HepG2 (cell line): ENCODE measurements at regions not wholly inside any gene's neighbourhood (a gene's known extent, or its start where the extent isn't known, plus 50 kb on each side); places are given as distances from the start of the nearest gene placed in this dataset.

Experiments used
- ATAC-seq: fragments of 200-7000 bp; cut with Tn5 transposase; 3 replicates; pipeline ENCODE4 v1.9.1; 2020; ENCODE audit warnings: mild to moderate bottlenecking, moderate library complexity
- BruUV-seq: library from RNA; stranded (reverse); fragments of 400-500 nt; replicated peaks from 2 replicates; lab custom pipeline; 2021; lab: Mats Ljungman, UMichigan
- CTCF ChIA-PET: fragments of 300-600 bp; formaldehyde crosslinking; extraction: SDS; loops from one replicate; lab custom pipeline; 2021; ENCODE audit warnings: low total read pairs, inconsistent platforms, low intra/inter-chr PET ratio; lab: Yijun Ruan, JAX
- POLR2A ChIA-PET: fragments of 350-600 bp; sonication (Branson Sonifier 250); formaldehyde crosslinking; loops from one replicate; lab custom pipeline; 2020; ENCODE audit warnings: antibody characterized with exemption, inconsistent platforms; lab: Yijun Ruan, JAX
- DNase-seq: peaks from one replicate; pipeline ENCODE4 v3.0.0-alpha.2; 2015; ENCODE audit warnings: low spot score
- FAIRE-seq: peaks from 3 replicates; lab custom pipeline; 2011; peaks lifted over from hg19 to GRCh38; lab: Jason Lieb, UNC
- H2AFZ ChIP-seq: one replicate; pipeline ENCODE4 v1.6.1; 2011; ENCODE audit warnings: low read length, inconsistent platforms
- H3K27ac ChIP-seq: fragments of 300-600 bp; 3 replicates; pipeline ENCODE4 v1.8.0; 2011; ENCODE audit warnings: mixed run types, mild to moderate bottlenecking, mixed read lengths, low read length, inconsistent platforms; ENCODE audit not compliant: insufficient read depth; ENCODE audit errors: extremely low read length
- H3K27me3 ChIP-seq, 2 experiments: fragments of 200-600 bp in 1 of 2; 2 replicates in 1 of 2; 3 replicates in 1 of 2; pipeline versions ENCODE4 v1.6.0 to v1.8.0; 2011; ENCODE audit warnings: low read length in 2 of 2, mild to moderate bottlenecking in 2 of 2, moderate library complexity in 2 of 2, inconsistent platforms in 1 of 2; ENCODE audit not compliant: insufficient read depth in 2 of 2, control insufficient read depth in 1 of 2
- H3K36me3 ChIP-seq, 2 experiments: fragments of 200-600 bp in 1 of 2; replicated peaks in 1 of 2; 2 replicates in 1 of 2; 3 replicates in 1 of 2; pipeline versions ENCODE4 v1.5.1 to v1.8.0; 2011; ENCODE audit warnings: low read length in 2 of 2, inconsistent platforms in 1 of 2; ENCODE audit not compliant: insufficient read depth in 2 of 2, control insufficient read depth in 1 of 2
- H3K4me1 ChIP-seq: 2 replicates; pipeline ENCODE4 v1.5.1; 2012; ENCODE audit warnings: low read length, inconsistent platforms; ENCODE audit not compliant: insufficient read depth
- H3K4me2 ChIP-seq: 2 replicates; pipeline ENCODE4 v1.6.0; 2011; ENCODE audit warnings: low read depth, low read length, inconsistent platforms
- H3K4me3 ChIP-seq, 3 experiments: fragments of 200-600 bp in 1 of 3; sonication (generic), shearing (Covaris generic) in 1 of 3; replicated peaks in 1 of 3; 2 replicates each; pipeline ENCODE4 v1.5.1; 2011 to 2016; ENCODE audit warnings: low read length in 3 of 3, inconsistent platforms in 2 of 3, low read depth in 2 of 3, mild to moderate bottlenecking in 2 of 3, control low read depth in 1 of 3, mixed read lengths in 1 of 3; ENCODE audit not compliant: insufficient read depth in 1 of 3
- H3K79me2 ChIP-seq: one replicate; pipeline ENCODE4 v1.6.1; 2011; ENCODE audit warnings: low read length, inconsistent platforms; ENCODE audit not compliant: insufficient read depth
- H3K9ac ChIP-seq: 2 replicates; pipeline ENCODE4 v1.6.0; 2011; ENCODE audit warnings: mild to moderate bottlenecking, low read depth, low read length, inconsistent platforms; ENCODE audit not compliant: insufficient read depth
- H3K9me3 ChIP-seq: 2 replicates; pipeline ENCODE4 v1.5.1; 2012; ENCODE audit warnings: mild to moderate bottlenecking, low read length
- H4K20me1 ChIP-seq: 2 replicates; pipeline ENCODE4 v1.6.0; 2011; ENCODE audit warnings: inconsistent platforms, mild to moderate bottlenecking, low read length, moderate library complexity; ENCODE audit not compliant: insufficient read depth
- CERS6 ChIP-seq: sonication (generic); formaldehyde crosslinking; IDR thresholded peaks from 2 replicates; pipeline ENCODE4 v1.5.0; 2020; ENCODE audit warnings: missing genetic modification reagents
- CTCF ChIP-seq: sonication (generic); formaldehyde crosslinking; IDR thresholded peaks from 2 replicates; pipeline ENCODE4 v1.5.0; 2020; ENCODE audit warnings: mild to moderate bottlenecking, missing genetic modification reagents, moderate library complexity
- MAFF ChIP-seq: IDR thresholded peaks from 2 replicates; pipeline ENCODE4 v1.6.1; 2011; ENCODE audit warnings: low read depth, low read length, improper control_type of control experiment
- MAFK ChIP-seq, 2 experiments: IDR thresholded peaks in 1 of 2; conservative IDR thresholded peaks in 1 of 2; 2 replicates each; pipeline ENCODE4 v1.6.1; 2011; ENCODE audit warnings: improper control_type of control experiment in 2 of 2, low read length in 2 of 2
- SMC3 ChIP-seq: IDR thresholded peaks from 2 replicates; pipeline ENCODE4 v1.6.1; 2011; ENCODE audit warnings: low read length, improper control_type of control experiment
- ZNF331 ChIP-seq: sonication (generic); formaldehyde crosslinking; IDR thresholded peaks from 2 replicates; pipeline ENCODE4 v1.4.0; 2020; ENCODE audit warnings: missing genetic modification reagents
- WGBS: methylation state at CpG from one replicate; pipeline ENCODE4 v1.1.6; 2017; ENCODE audit warnings: low lambda C conversion rate; 5-methylcytosine and 5-hydroxymethylcytosine counted together
- in situ Hi-C: cut with HindIII; loops from 2 replicates; pipeline ENCODE4 v1.10.0; 2017; ENCODE audit warnings: low pct_unique_long_range_greater_than_20kb; ENCODE audit not compliant: extremely low pct_ligation_motif_present
- intact Hi-C: fragments of 100-400 bp; cut with micrococcal nuclease; formaldehyde crosslinking; loops from one replicate; pipeline ENCODE4 v1.10.0; 2022; ENCODE audit not compliant: unreplicated experiment

GRCh38 chr4:171002246-171002645 lies 811.0 kb upstream of the GALNTL6 start:
- ATAC-seq (no peak), FAIRE-seq (no peak), DNase-seq (no peak)
- 0% methylated on average over 1 of the region's 1 CpG for WGBS
- H3K9me3 ChIP-seq: no peaks in the 10 kb centered on the region
- H2AFZ ChIP-seq: no peak overlapping the region
- BruUV-seq: no TSS peak
- no peaks in the 10 kb centered on the region for H4K20me1 ChIP-seq
- peak; percentile 87 for TF ChIP-seq MAFF
- peak; percentile 79 to 92 for TF ChIP-seq MAFK (conservative IDR thresholded peaks at IDR 0.05 in 1 of 2, IDR thresholded peaks at IDR 0.05 in 1 of 2; ENCODE audit: low read length in 2 of 2)
- no peak for TF ChIP-seq CERS6
- intact Hi-C loops (no loop called here), in situ Hi-C loops (no loop called here)
- no peaks in the 10 kb centered on the region for H3K4me1 ChIP-seq
- CTCF ChIA-PET: no interaction called here
- no peak overlapping the region for H3K9ac ChIP-seq
- no peak overlapping the region for H3K27ac ChIP-seq
- POLR2A ChIA-PET: no interaction called here
- no peaks in the 10 kb centered on the region for H3K36me3 ChIP-seq
- H3K4me2 ChIP-seq: no peak overlapping the region
- H3K27me3 ChIP-seq: no peaks in the 10 kb centered on the region
- H3K79me2 ChIP-seq: no peaks in the 10 kb centered on the region
- H3K4me3 ChIP-seq: no peak overlapping the region

- no peak overlapping the region for H2AFZ ChIP-seq
- H3K4me2 ChIP-seq: no peak overlapping the region
- no peaks in the 10 kb centered on the region for H3K9me3 ChIP-seq
- no peaks in the 10 kb centered on the region for H3K79me2 ChIP-seq
- no peaks in the 10 kb centered on the region for H3K27me3 ChIP-seq
- no peak overlapping the region for H3K27ac ChIP-seq
- FAIRE-seq (peak; percentile 51), DNase-seq (peak; percentile 23), ATAC-seq (peak; percentile 75)
- WGBS: 11% methylated on average over 6 of the region's 8 CpGs
- ChIA-PET CTCF (interaction anchor here (0.9 kb wide), 1 partner anchor 1211 kb away, joined by 3 read pairs; no protein-coding TSS in a partner anchor), POLR2A (no interaction called here)
- no peaks in the 10 kb centered on the region for H4K20me1 ChIP-seq
- in situ Hi-C loops (no loop called here), intact Hi-C loops (loop anchor here (5.0 kb wide), 1 partner anchor 196 kb away; no protein-coding TSS in a partner anchor)
- no peak overlapping the region for H3K9ac ChIP-seq
- TF ChIP-seq ZNF331 (CRISPR knock-in tag) (no peak), CTCF (CRISPR knock-in tag) (peak; percentile 53), SMC3 (peak; percentile 11; the same call in 1 of the 2 replicates)
- no TSS peak for BruUV-seq
- no peak overlapping the region for H3K4me3 ChIP-seq
- H3K4me1 ChIP-seq: no peaks in the 10 kb centered on the region
- H3K36me3 ChIP-seq: no peaks in the 10 kb centered on the region
Measured at GRCh38 chr4:170990989-170991589, 822.1 kb upstream of the GALNTL6 start.
